ENCODE measurements at regions not wholly inside any gene's neighbourhood (a gene's known extent, or its start where the extent isn't known, plus 50 kb on each side); places are given as distances from the start of the nearest gene placed in this dataset.

DNA sequence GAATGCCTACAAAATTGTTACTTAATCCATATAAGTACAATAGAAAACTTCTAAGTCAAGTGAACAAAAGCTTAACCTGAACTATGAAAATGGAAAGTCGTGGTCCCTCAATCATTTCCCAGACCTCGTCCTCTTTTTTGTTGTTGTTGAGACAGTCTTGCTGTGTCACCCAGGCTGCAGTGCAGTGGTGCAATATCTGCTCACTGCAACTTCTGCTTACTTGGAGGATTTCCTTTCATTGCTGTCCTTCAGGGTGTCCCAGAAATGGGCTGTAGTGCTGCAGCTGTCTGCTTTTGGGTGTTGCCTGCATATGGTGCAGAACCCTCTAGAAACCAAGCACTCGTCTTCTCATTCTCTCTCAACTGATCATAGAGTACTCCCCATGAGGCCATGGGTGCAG is 75.0 kb upstream of the IL2 start:
- Histone ChIP-seq H2AFZ (ENCODE audit: low read length) (no peak overlapping the region), H3K4ac (replicated peaks; ENCODE audit: insufficient read length, low read depth, low read length) (no peak overlapping the region), H3K56ac (replicated peaks; ENCODE audit: insufficient read length, low read depth, low read length) (no peak overlapping the region), H4K91ac (replicated peaks; ENCODE audit: insufficient read length, low read length) (no peak overlapping the region), H2AK5ac (ENCODE audit: low read depth, low read length) (no peak overlapping the region), H3K23me2 (ENCODE audit: low read depth, low read length) (no peaks in the 10 kb centered on the region), H2BK20ac (ENCODE audit: low read length) (no peak overlapping the region), H3K4me2 (ENCODE audit: insufficient read depth in 1 of 2, low read depth in 2 of 2, low read length in 2 of 2) (no peak overlapping the region), H3K23ac (ENCODE audit: insufficient read length) (no peak overlapping the region), H3K4me1 (replicated peaks in 1 of 4; ENCODE audit: control insufficient read depth in 3 of 4, insufficient read depth in 4 of 4, low read length in 3 of 4) (no peaks in the 10 kb centered on the region), H2BK15ac (ENCODE audit: low read length) (no peak overlapping the region), H3K79me2 (ENCODE audit: control insufficient read depth in 1 of 2, insufficient read depth in 2 of 2, low read length in 2 of 2) (no peaks in the 10 kb centered on the region), H3K79me1 (ENCODE audit: low read depth, low read length) (no peaks in the 10 kb centered on the region), H4K8ac (ENCODE audit: extremely low read depth, insufficient read depth, low read length) (no peak overlapping the region), H2BK12ac (ENCODE audit: low read depth, low read length) (no peak overlapping the region), H3K36me3 (ENCODE audit: control insufficient read depth in 2 of 4, insufficient read depth in 4 of 4, low read length in 3 of 4) (no peaks in the 10 kb centered on the region), H3K27me3 (replicated peaks in 1 of 4; ENCODE audit: control insufficient read depth in 3 of 4, extremely low read depth in 1 of 4, insufficient read depth in 3 of 4, low read length in 3 of 4) (peaks cover 0 to 1% (median 0%) of the 10 kb centered on the region in 4 experiments; a peak in 1 of 7 replicates), H3K18ac (ENCODE audit: extremely low read depth, low read length) (no peak overlapping the region), H2BK120ac (replicated peaks; ENCODE audit: low read depth, low read length) (no peak overlapping the region), H3K9me3 (ENCODE audit: insufficient read depth in 2 of 2, low read depth in 1 of 2, low read length in 1 of 2) (no peaks in the 10 kb centered on the region), H3K14ac (ENCODE audit: insufficient read length) (no peak overlapping the region), H2BK5ac (ENCODE audit: low read depth, low read length) (no peak overlapping the region), H3K9ac (replicated peaks in 1 of 4; ENCODE audit: extremely low read depth in 1 of 4, low read depth in 3 of 4, low read length in 3 of 4) (no peak overlapping the region), H4K5ac (ENCODE audit: insufficient read length, low read depth, low read length) (no peak overlapping the region), H4K20me1 (replicated peaks in 1 of 2; ENCODE audit: control insufficient read depth in 1 of 2, insufficient read depth in 2 of 2, low read length in 2 of 2) (no peaks in the 10 kb centered on the region), H3K27ac (ENCODE audit: low read depth, low read length) (no peak overlapping the region), H3K4me3 (ENCODE audit: extremely low read depth in 1 of 4, insufficient read depth in 2 of 4, low read depth in 3 of 4, low read length in 4 of 4) (no peak overlapping the region)
- CTCF ChIA-PET (ENCODE audit: partially characterized antibody): no interaction called here
- WGBS, 2 experiments (ENCODE audit: extremely low coverage in 1 of 2, insufficient coverage in 1 of 2, insufficient read length in 1 of 2, insufficient replicate concordance in 2 of 2, low coverage in 1 of 2, low lambda C conversion rate in 2 of 2, missing lambda C conversion rate in 1 of 2): 87% methylated on average over 3 of the region's 3 CpGs; no CpG with 5 or more reads in 1 of the 2 experiments
- POLR2A ChIA-PET (ENCODE audit: partially characterized antibody): no interaction called here
- FAIRE-seq: no peak
- DNase-seq (ENCODE audit: low read depth in 1 of 2, low spot score in 2 of 2): no peak
- TF ChIP-seq POLR2AphosphoS5 (IDR thresholded peaks at IDR 0.05; ENCODE audit: low read depth, low read length) (no peak), POLR2A (IDR thresholded peaks at IDR 0.05; ENCODE audit: control extremely low read depth in 1 of 2, low read depth in 2 of 2, low read length in 2 of 2) (no peak), TBP (IDR thresholded peaks at IDR 0.05; ENCODE audit: low read depth, low read length) (no peak), RBBP5 (IDR thresholded peaks at IDR 0.05; ENCODE audit: borderline replicate concordance, low read depth, low read length) (no peak), KDM4A (IDR thresholded peaks at IDR 0.05; ENCODE audit: low read depth, low read length, severe bottlenecking) (no peak), HDAC2 (IDR thresholded peaks at IDR 0.05; ENCODE audit: borderline replicate concordance in 1 of 2, low read depth in 2 of 2, low read length in 2 of 2) (no peak), GABPA (IDR thresholded peaks at IDR 0.05; ENCODE audit: borderline replicate concordance, insufficient read depth, low read length) (no peak), JUND (IDR thresholded peaks at IDR 0.05; ENCODE audit: low read length) (no peak), HDAC6 (IDR thresholded peaks at IDR 0.05; ENCODE audit: low read depth, low read length) (no peak), POU5F1 (IDR thresholded peaks at IDR 0.05; ENCODE audit: low read depth, low read length) (no peak), TCF12 (IDR thresholded peaks at IDR 0.05; ENCODE audit: low read depth, low read length) (no peak)
- TF ChIP-seq, protein P1, sequence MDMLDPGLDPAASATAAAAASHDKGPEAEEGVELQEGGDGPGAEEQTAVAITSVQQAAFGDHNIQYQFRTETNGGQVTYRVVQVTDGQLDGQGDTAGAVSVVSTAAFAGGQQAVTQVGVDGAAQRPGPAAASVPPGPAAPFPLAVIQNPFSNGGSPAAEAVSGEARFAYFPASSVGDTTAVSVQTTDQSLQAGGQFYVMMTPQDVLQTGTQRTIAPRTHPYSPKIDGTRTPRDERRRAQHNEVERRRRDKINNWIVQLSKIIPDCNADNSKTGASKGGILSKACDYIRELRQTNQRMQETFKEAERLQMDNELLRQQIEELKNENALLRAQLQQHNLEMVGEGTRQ (IDR thresholded peaks at IDR 0.05; ENCODE audit: low read length): no peak
- TF ChIP-seq, protein P2, sequence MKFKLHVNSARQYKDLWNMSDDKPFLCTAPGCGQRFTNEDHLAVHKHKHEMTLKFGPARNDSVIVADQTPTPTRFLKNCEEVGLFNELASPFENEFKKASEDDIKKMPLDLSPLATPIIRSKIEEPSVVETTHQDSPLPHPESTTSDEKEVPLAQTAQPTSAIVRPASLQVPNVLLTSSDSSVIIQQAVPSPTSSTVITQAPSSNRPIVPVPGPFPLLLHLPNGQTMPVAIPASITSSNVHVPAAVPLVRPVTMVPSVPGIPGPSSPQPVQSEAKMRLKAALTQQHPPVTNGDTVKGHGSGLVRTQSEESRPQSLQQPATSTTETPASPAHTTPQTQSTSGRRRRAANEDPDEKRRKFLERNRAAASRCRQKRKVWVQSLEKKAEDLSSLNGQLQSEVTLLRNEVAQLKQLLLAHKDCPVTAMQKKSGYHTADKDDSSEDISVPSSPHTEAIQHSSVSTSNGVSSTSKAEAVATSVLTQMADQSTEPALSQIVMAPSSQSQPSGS (IDR thresholded peaks at IDR 0.05; ENCODE audit: low read length): no peak
